BE2C (cell line): ENCODE measurements at regions not wholly inside any gene's neighbourhood (a gene's known extent, or its start where the extent isn't known, plus 50 kb on each side); places are given as distances from the start of the nearest gene placed in this dataset.

Source experiments
- DNase-seq: peaks from one replicate; pipeline ENCODE4 v3.0.0-alpha.2; 2020
- H3K27me3 ChIP-seq: fragments of 250-450 bp; sonication (Bioruptor Pico); 2 replicates; pipeline ENCODE4 v1.5.1; 2020; ENCODE audit warnings: mild to moderate bottlenecking
- H3K36me3 ChIP-seq: fragments of 250-450 bp; sonication (Bioruptor Pico); 2 replicates; pipeline ENCODE4 v1.5.1; 2020; ENCODE audit warnings: mild to moderate bottlenecking
- H3K4me1 ChIP-seq: fragments of 250-450 bp; sonication (Bioruptor Pico); 2 replicates; pipeline ENCODE4 v1.5.1; 2020
- H3K4me3 ChIP-seq: 2 replicates; pipeline ENCODE4 v1.5.1; 2011; ENCODE audit warnings: low read depth, low read length
- H3K9me3 ChIP-seq: fragments of 250-450 bp; sonication (Bioruptor Pico); 2 replicates; pipeline ENCODE4 v1.5.1; 2020
- CTCF ChIP-seq: IDR thresholded peaks from 2 replicates; pipeline ENCODE4 v1.5.1; 2012; ENCODE audit warnings: mild to moderate bottlenecking, low read depth, low read length

GRCh38 chr18:10231220-10231619, 223.2 kb upstream of the APCDD1 start:
- Histone ChIP-seq H3K36me3 (no peaks in the 10 kb centered on the region), H3K9me3 (no peaks in the 10 kb centered on the region), H3K4me1 (no peaks in the 10 kb centered on the region), H3K4me3 (no peak overlapping the region), H3K27me3 (no peaks in the 10 kb centered on the region)
- no peak for DNase-seq
- TF ChIP-seq CTCF: no peak

- TF ChIP-seq CTCF: no peak
- no peaks in the 10 kb centered on the region for H3K27me3 ChIP-seq
- H3K36me3 ChIP-seq: no peaks in the 10 kb centered on the region
- no peaks in the 10 kb centered on the region for H3K4me1 ChIP-seq
- DNase-seq: no peak
- no peaks in the 10 kb centered on the region for H3K9me3 ChIP-seq
- no peak overlapping the region for H3K4me3 ChIP-seq
These were observed 222.4 kb upstream of the APCDD1 start for GRCh38 chr18:10232062-10232461.

- no peak for DNase-seq
- TF ChIP-seq CTCF: no peak
- H3K4me1 ChIP-seq: no peaks in the 10 kb centered on the region
- no peaks in the 10 kb centered on the region for H3K36me3 ChIP-seq
- H3K9me3 ChIP-seq: no peaks in the 10 kb centered on the region
- no peaks in the 10 kb centered on the region for H3K27me3 ChIP-seq
- H3K4me3 ChIP-seq: no peak overlapping the region
These were observed 221.2 kb upstream of the APCDD1 start for GRCh38 chr18:10233082-10233875.

- Histone ChIP-seq H3K4me3 (no peak overlapping the region), H3K27me3 (no peaks in the 10 kb centered on the region), H3K36me3 (no peaks in the 10 kb centered on the region), H3K9me3 (no peaks in the 10 kb centered on the region), H3K4me1 (no peaks in the 10 kb centered on the region)
- DNase-seq: no peak
- TF ChIP-seq CTCF: no peak
These were observed 220.2 kb upstream of the APCDD1 start for GRCh38 chr18:10234281-10234680.

- no peak for DNase-seq
- TF ChIP-seq CTCF: no peak
- no peaks in the 10 kb centered on the region for H3K9me3 ChIP-seq
These were observed 219.3 kb upstream of the APCDD1 start for GRCh38 chr18:10234912-10235660.

GRCh38 chr18:10235661-10235952, 218.8 kb upstream of the APCDD1 start:
- H3K27me3 ChIP-seq: no peaks in the 10 kb centered on the region
- H3K9me3 ChIP-seq: no peaks in the 10 kb centered on the region
- no peaks in the 10 kb centered on the region for H3K4me1 ChIP-seq
- no peak for DNase-seq
- TF ChIP-seq CTCF: no peak
- no peak overlapping the region for H3K4me3 ChIP-seq
- H3K36me3 ChIP-seq: no peaks in the 10 kb centered on the region

More at GRCh38 chr18:10234912-10235660, 219.3 kb upstream of the APCDD1 start:
- Histone ChIP-seq H3K27me3 (no peaks in the 10 kb centered on the region), H3K4me1 (no peaks in the 10 kb centered on the region), H3K36me3 (no peaks in the 10 kb centered on the region), H3K4me3 (no peak overlapping the region)
